IgD-negative memory B cell (primary cell): ENCODE measurements at regions not wholly inside any gene's neighbourhood (a gene's known extent, or its start where the extent isn't known, plus 50 kb on each side); places are given as distances from the start of the nearest gene placed in this dataset.
"Not testable (repeated sequence)": the region's sequence is repeated elsewhere in the genome, so short reads cannot be mapped to it uniquely, and the experiment has no call there.

Experiments used
- H3K27ac Mint-ChIP-seq, 3 donors: one replicate each; pipeline ENCODE4 v1.8.0; 2020 to 2022; ENCODE audit warnings: mild to moderate bottlenecking in 3 of 3, mixed read lengths in 3 of 3, moderate library complexity in 1 of 3
- H3K27me3 Mint-ChIP-seq: one replicate; pipeline ENCODE4 v1.8.0; 2021; ENCODE audit warnings: mixed read lengths
- H3K36me3 Mint-ChIP-seq: one replicate; pipeline ENCODE4 v1.8.0; 2020; ENCODE audit warnings: mild to moderate bottlenecking, mixed read lengths
- H3K4me1 Mint-ChIP-seq, 3 donors: one replicate each; pipeline ENCODE4 v1.8.0; 2020 to 2022; ENCODE audit warnings: mixed read lengths in 3 of 3, mild to moderate bottlenecking in 1 of 3
- H3K4me3 Mint-ChIP-seq, 4 donors: one replicate each; pipeline ENCODE4 v1.8.0; 2020 to 2022; ENCODE audit warnings: mild to moderate bottlenecking in 4 of 4, mixed read lengths in 4 of 4, moderate library complexity in 3 of 4
- H3K9me3 Mint-ChIP-seq, 3 donors: one replicate each; pipeline ENCODE4 v1.8.0; 2020 to 2021; ENCODE audit warnings: mixed read lengths in 3 of 3, mild to moderate bottlenecking in 1 of 3

GRCh38 chr11:38948392-38948791, 2350.4 kb upstream of the RAG2 start:
- Mint-ChIP-seq H3K36me3 (no peaks in the 10 kb centered on the region), H3K27me3 (no peaks in the 10 kb centered on the region), H3K9me3 (peaks cover 4 to 30% (median 6%) of the 10 kb centered on the region in 3 donors), H3K4me1 (no peaks in the 10 kb centered on the region), H3K27ac (no peak overlapping the region), H3K4me3 (no peak overlapping the region)

GRCh38 chr11:38937709-38938108, 2339.7 kb upstream of the RAG2 start:
- no peaks in the 10 kb centered on the region for H3K36me3 Mint-ChIP-seq
- H3K9me3 Mint-ChIP-seq = peaks cover 0 to 16% (median 1%) of the 10 kb centered on the region in 3 donors
- no peaks in the 10 kb centered on the region for H3K4me1 Mint-ChIP-seq
- H3K4me3 Mint-ChIP-seq = no peak overlapping the region
- no peak overlapping the region for H3K27ac Mint-ChIP-seq
- H3K27me3 Mint-ChIP-seq = no peaks in the 10 kb centered on the region

- no peak overlapping the region for H3K4me3 Mint-ChIP-seq
- no peaks in the 10 kb centered on the region for H3K4me1 Mint-ChIP-seq
- H3K9me3 Mint-ChIP-seq = peaks cover 1 to 20% (median 2%) of the 10 kb centered on the region in 3 donors
- H3K36me3 Mint-ChIP-seq = no peaks in the 10 kb centered on the region
- H3K27ac Mint-ChIP-seq = no peak overlapping the region
- no peaks in the 10 kb centered on the region for H3K27me3 Mint-ChIP-seq
Measured at GRCh38 chr11:38935941-38936340, 2337.9 kb upstream of the RAG2 start.

GRCh38 chr11:38927993-38928392, 2330.0 kb upstream of the RAG2 start:
- Mint-ChIP-seq H3K4me3 (no peak overlapping the region), H3K4me1 (no peaks in the 10 kb centered on the region), H3K36me3 (no peaks in the 10 kb centered on the region), H3K27me3 (no peaks in the 10 kb centered on the region), H3K27ac (no peak overlapping the region), H3K9me3 (peaks cover 1 to 5% (median 2%) of the 10 kb centered on the region in 3 donors)

- Mint-ChIP-seq H3K27me3 (no peaks in the 10 kb centered on the region), H3K9me3 (peaks cover 2 to 6% (median 4%) of the 10 kb centered on the region in 3 donors), H3K4me1 (no peaks in the 10 kb centered on the region), H3K36me3 (no peaks in the 10 kb centered on the region), H3K4me3 (no peak overlapping the region), H3K27ac (no peak overlapping the region)
Measured at GRCh38 chr11:38924644-38925043, 2326.6 kb upstream of the RAG2 start.

- H3K4me1 Mint-ChIP-seq = peaks cover 0 to 1% (median 0%) of the 10 kb centered on the region in 3 donors
- H3K9me3 Mint-ChIP-seq = peaks cover 1 to 5% (median 2%) of the 10 kb centered on the region in 3 donors
- no peaks in the 10 kb centered on the region for H3K27me3 Mint-ChIP-seq
- no peak overlapping the region for H3K27ac Mint-ChIP-seq
- H3K4me3 Mint-ChIP-seq = no peak overlapping the region
- no peaks in the 10 kb centered on the region for H3K36me3 Mint-ChIP-seq
Measured at GRCh38 chr11:38900211-38900610, 2302.2 kb upstream of the RAG2 start.

- H3K4me3 Mint-ChIP-seq, H3K4me1 Mint-ChIP-seq, H3K9me3 Mint-ChIP-seq, H3K27ac Mint-ChIP-seq, H3K27me3 Mint-ChIP-seq, H3K36me3 Mint-ChIP-seq: not testable (repeated sequence)
Measured at GRCh38 chr11:38894201-38894600, 2296.2 kb upstream of the RAG2 start.

- H3K27me3 Mint-ChIP-seq = no peaks in the 10 kb centered on the region
- no peaks in the 10 kb centered on the region for H3K4me1 Mint-ChIP-seq
- no peaks in the 10 kb centered on the region for H3K36me3 Mint-ChIP-seq
- H3K9me3 Mint-ChIP-seq = peaks cover 0 to 8% (median 2%) of the 10 kb centered on the region in 3 donors
- no peak overlapping the region for H3K27ac Mint-ChIP-seq
- no peak overlapping the region for H3K4me3 Mint-ChIP-seq
Measured at GRCh38 chr11:38884145-38884865, 2286.3 kb upstream of the RAG2 start.

GRCh38 chr11:38867338-38867737, 2269.3 kb upstream of the RAG2 start:
- peaks cover 2 to 28% (median 3%) of the 10 kb centered on the region in 3 donors for H3K9me3 Mint-ChIP-seq
- H3K36me3 Mint-ChIP-seq = no peaks in the 10 kb centered on the region
- H3K4me1 Mint-ChIP-seq = no peaks in the 10 kb centered on the region
- no peak overlapping the region for H3K4me3 Mint-ChIP-seq
- no peak overlapping the region for H3K27ac Mint-ChIP-seq
- no peaks in the 10 kb centered on the region for H3K27me3 Mint-ChIP-seq

GRCh38 chr11:38865922-38866321, 2267.9 kb upstream of the RAG2 start:
- Mint-ChIP-seq H3K27ac (no peak overlapping the region), H3K27me3 (no peaks in the 10 kb centered on the region), H3K4me3 (no peak overlapping the region), H3K9me3 (peaks cover 2 to 31% (median 5%) of the 10 kb centered on the region in 3 donors), H3K36me3 (no peaks in the 10 kb centered on the region), H3K4me1 (no peaks in the 10 kb centered on the region)

GRCh38 chr11:38842991-38843390, 2245.0 kb upstream of the RAG2 start:
- Mint-ChIP-seq H3K4me3 (no peak overlapping the region), H3K27ac (no peak overlapping the region), H3K4me1 (no peaks in the 10 kb centered on the region), H3K27me3 (no peaks in the 10 kb centered on the region), H3K9me3 (peaks cover 6 to 12% (median 10%) of the 10 kb centered on the region in 3 donors), H3K36me3 (no peaks in the 10 kb centered on the region)

- Mint-ChIP-seq H3K27me3 (no peaks in the 10 kb centered on the region), H3K4me1 (no peaks in the 10 kb centered on the region), H3K36me3 (no peaks in the 10 kb centered on the region), H3K4me3 (no peak overlapping the region), H3K27ac (no peak overlapping the region), H3K9me3 (peaks cover 0 to 4% (median 2%) of the 10 kb centered on the region in 3 donors)
Measured at GRCh38 chr11:38839071-38839470, 2241.0 kb upstream of the RAG2 start.

- Mint-ChIP-seq H3K9me3 (peaks cover 0 to 2% (median 1%) of the 10 kb centered on the region in 3 donors), H3K4me1 (no peaks in the 10 kb centered on the region), H3K27ac (no peak overlapping the region), H3K27me3 (no peaks in the 10 kb centered on the region), H3K36me3 (no peaks in the 10 kb centered on the region), H3K4me3 (no peak overlapping the region)
Measured at GRCh38 chr11:38835966-38836365, 2237.9 kb upstream of the RAG2 start.

GRCh38 chr11:38824573-38824972, 2226.5 kb upstream of the RAG2 start:
- peaks cover 8 to 36% (median 17%) of the 10 kb centered on the region in 3 donors for H3K9me3 Mint-ChIP-seq

GRCh38 chr11:38821786-38822185, 2223.8 kb upstream of the RAG2 start:
- not testable (repeated sequence) for H3K36me3 Mint-ChIP-seq, H3K27ac Mint-ChIP-seq, H3K4me3 Mint-ChIP-seq, H3K4me1 Mint-ChIP-seq, H3K27me3 Mint-ChIP-seq
- H3K9me3 Mint-ChIP-seq = peaks cover 6 to 21% (median 13%) of the 10 kb centered on the region in 3 donors

More at GRCh38 chr11:38824573-38824972, 2226.5 kb upstream of the RAG2 start:
- Mint-ChIP-seq H3K4me1 (no peaks in the 10 kb centered on the region), H3K27ac (no peak overlapping the region), H3K36me3 (no peaks in the 10 kb centered on the region), H3K27me3 (no peaks in the 10 kb centered on the region), H3K4me3 (no peak overlapping the region)

GRCh38 chr11:38819981-38820380, 2221.9 kb upstream of the RAG2 start:
- no peak overlapping the region for H3K4me3 Mint-ChIP-seq
- H3K27ac Mint-ChIP-seq = no peak overlapping the region
- no peaks in the 10 kb centered on the region for H3K4me1 Mint-ChIP-seq
- no peaks in the 10 kb centered on the region for H3K27me3 Mint-ChIP-seq
- peaks cover 5 to 21% (median 6%) of the 10 kb centered on the region in 3 donors for H3K9me3 Mint-ChIP-seq
- H3K36me3 Mint-ChIP-seq = no peaks in the 10 kb centered on the region
